ENCODE measurements at regions not wholly inside any gene's neighbourhood (a gene's known extent, or its start where the extent isn't known, plus 50 kb on each side); places are given as distances from the start of the nearest gene placed in this dataset.
A peak's percentile ranks its signal among the peaks of the same experiment; 100 is the strongest.

DNA sequence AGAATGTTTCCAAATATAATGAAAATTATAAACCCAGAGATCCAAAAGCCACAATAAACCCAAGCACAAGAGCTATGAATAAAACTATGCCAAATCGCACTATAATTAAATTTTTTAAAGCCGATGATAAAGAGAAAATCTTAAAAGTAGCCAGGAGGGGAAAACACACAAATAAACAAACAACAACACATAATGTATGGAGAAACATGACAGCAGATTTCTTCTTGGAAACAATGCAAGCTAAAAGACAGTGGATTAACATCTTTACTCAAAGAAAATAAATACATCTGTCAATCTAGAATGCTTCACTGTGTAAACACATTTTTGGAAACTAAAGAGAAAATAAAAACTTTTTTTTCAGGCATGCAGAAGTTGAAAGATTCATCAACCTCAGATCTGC is 53.0 kb upstream of the SMOX start:
- no peak for DNase-seq (ENCODE audit: extremely low spot score, insufficient read length, low read depth)
- no peak for FAIRE-seq

DNA sequence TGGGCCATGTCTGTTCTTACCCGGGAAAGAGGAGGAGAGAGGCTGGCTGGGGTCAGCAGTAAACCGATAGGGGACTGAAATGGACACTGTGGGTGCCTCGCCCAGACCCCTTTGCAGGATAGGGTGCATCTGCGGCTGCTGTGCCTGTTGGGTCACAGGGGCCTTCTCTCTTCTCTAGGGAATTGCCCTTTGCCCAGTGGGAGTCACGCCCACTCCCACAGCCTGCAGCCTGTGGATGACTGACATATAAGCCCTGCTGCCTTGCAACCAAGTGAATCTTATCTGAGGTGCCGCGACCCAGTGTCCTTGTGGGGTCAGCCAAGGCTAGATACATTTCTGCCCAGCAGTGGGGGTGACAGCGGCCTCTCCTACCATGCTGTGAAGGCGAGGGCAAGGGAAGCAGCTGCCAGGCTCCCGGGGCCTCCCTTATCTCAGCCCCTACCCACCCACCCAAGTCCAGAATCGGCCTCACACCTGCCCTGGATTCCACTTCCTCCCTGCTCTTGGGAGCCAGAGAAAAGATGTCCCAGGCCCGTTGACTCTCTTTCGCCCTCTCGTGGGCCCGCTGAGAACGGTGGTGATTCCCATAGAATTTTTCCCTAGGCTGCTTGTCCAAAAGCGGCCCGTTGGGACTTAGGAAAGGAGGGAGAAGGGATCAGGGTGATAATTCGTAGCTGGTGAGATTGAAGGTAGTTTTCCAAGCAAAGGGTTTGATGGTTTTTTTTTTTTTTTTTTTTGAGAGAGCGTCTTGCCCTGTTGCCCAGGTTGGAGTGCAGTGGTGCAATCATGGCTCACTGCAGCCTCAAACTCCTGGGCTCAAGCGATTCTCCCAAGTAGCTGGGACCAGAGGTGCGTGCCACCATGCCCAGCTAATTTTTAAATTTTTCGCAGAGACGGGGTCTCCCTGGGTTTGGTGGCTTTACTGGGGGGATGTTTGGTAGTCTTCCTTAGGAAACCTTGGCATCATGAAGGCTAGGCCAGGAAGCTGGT is 56.8 kb upstream of the SMOX start:
- FAIRE-seq: peak; percentile 36
- no peak for DNase-seq (ENCODE audit: extremely low spot score, insufficient read length, low read depth)

DNA sequence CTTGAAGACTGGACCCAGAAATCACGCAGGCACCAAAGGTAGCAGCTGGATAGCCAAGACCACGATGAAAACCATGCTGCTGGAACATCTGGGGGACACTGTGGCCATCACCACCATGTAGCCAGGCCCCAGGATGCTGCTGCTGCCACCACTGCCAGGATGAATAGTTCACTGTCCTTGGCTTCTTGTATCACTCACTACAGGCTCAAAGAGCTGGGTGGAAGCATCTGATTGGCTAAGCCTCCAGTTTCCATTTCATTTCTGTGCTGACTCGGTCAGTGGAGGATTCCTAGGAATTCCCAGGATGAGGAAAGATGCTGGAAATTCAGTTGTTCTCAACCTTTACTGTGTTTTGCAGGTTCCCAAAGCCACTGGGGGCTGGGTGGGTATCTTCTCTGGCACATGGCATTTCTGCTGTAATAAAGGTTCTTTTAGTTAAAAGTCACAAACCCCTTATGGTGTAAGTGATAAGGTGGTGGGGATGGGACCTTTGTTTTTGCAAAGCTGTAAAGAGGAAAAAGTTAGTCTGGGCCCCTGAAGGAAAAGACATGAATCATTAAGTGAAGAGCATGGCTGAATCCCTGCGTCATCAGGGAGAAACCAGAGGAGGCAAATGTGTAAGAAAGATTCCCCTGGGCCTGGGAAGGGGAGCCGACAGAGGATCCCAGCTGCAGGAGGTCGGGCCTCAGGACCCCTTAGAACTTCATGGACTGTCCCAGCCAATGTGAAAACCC is 57.7 kb upstream of the SMOX start:
- FAIRE-seq (no peak), DNase-seq (ENCODE audit: extremely low spot score, insufficient read length, low read depth) (no peak)

DNA sequence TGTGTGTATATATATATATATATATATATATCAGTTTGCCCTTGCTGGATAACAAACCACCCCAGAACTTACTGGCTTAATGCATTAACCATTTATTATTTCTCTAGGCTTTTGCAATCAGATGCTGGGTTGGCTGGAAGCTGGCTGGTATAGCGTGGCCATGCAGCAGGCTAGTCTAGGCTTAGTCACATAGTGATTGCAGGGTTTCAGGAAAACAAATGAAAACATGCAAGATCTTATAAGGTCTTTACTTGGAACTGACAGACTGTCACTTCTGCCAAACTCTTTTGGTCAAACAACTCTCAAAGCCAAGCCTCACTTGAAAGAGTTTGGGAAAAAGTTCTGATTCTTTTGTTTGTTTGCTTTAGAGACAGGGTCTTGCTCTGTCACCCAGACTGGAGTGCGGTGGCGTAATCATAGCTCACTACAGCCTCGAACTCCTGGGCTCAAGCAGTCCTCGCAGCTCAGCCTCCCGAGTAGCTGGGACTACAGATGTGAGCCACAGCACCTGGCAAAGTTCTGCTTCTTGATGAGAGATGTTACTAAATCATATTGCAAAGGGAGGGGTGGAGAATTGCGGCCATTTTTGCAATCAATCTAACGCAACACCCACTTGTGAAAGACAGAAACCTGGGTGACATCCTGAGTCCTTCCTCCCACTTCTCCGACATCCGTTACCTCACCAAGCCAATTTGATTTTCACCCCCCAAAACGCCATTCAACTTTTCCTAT is 58.7 kb upstream of the SMOX start:
- no peak for DNase-seq (ENCODE audit: extremely low spot score, insufficient read length, low read depth)
- no peak for FAIRE-seq

DNA sequence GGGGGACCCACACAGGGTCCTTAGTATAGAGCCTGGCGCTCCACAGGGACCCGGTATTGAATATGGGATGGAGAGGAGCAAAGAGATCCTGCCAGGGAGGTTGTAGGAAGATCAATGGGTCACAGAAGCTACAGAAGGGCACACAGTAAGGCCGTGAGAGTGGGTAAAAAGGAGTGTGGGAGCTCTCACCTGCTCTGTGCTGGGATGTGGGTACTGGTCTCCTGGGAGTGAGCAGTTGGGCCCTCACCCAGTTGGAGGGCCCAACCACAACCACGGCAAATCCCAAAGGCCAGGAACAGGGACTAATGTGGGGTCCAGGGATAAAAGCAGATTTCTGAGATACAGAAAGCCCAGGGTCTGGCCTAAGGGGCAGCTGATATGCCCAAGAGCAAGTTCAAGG is 59.9 kb upstream of the SMOX start:
- FAIRE-seq: no peak
- DNase-seq (ENCODE audit: extremely low spot score, insufficient read length, low read depth): no peak

DNA sequence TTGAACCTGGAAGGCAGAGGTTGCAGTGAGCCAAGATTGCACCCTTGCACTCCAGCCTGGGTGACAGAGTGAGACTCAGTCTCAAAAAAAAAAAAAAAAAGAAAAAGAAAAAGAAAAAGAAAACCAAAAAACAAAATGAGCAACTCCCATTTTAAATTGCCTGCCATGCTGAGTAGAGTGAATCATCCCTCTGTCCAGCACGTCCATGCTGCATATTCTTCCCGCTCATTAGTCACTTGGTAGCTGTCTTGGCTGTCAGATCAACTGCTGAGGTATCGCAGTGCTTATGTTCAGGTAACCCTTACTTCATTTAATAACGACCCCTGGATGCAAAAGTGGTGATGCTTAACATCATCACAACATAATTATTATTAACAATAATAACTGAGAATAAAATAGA is 60.7 kb upstream of the SMOX start:
- no peak for DNase-seq (ENCODE audit: extremely low spot score, insufficient read length, low read depth)
- no peak for FAIRE-seq

GRCh38 chr20:4086771-4087687 is 61.6 kb upstream of the SMOX start:
- DNase-seq (ENCODE audit: extremely low spot score, insufficient read length, low read depth) (no peak), FAIRE-seq (no peak)

DNA sequence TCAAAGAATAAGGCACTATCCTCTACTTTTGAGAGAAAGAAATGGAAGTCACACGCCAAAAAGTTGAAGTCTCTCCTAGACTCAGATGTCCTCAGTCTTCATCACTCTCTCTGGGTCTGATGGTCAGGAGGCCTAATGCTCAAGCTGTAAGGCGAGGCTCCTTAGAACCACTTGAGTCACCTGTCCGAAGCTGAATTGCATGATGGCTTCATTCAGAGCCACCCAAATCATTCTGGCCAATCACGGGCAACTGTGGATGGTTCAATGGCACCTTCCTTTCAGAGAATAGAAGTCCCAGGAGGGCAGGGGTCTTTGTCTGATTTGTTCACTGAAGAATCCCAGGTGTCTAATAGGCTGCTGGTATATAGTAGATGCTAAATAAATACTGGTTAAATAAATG is 63.9 kb upstream of the SMOX start:
- FAIRE-seq (no peak), DNase-seq (ENCODE audit: extremely low spot score, insufficient read length, low read depth) (no peak)

DNA sequence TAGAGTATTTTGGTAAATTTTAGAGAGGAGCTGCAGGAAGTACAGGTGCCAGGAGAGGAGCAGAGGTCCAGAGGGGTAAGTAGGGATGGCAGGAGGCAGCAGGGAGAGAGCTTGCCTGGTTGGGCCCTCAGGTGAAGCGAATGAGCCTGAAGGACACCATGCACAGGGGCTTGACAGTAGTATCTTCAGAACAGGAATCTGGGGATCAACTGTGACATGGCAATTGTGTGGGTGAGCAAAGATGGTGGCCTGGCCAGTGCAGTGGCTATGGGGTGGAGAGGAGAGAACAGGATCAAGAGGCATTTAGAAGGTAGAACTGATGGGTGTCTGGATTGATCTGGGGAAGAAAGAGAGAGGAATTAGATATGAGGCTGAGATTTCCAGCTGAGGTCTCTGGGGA is 64.5 kb upstream of the SMOX start:
- FAIRE-seq: no peak
- no peak for DNase-seq (ENCODE audit: extremely low spot score, insufficient read length, low read depth)

GRCh38 chr20:4083098-4083865 is 65.3 kb upstream of the SMOX start:
- no peak for FAIRE-seq

GRCh38 chr20:4082406-4083097 is 66.1 kb upstream of the SMOX start:
- no peak for DNase-seq (ENCODE audit: extremely low spot score, insufficient read length, low read depth)
- peak; percentile 73 for FAIRE-seq

More at GRCh38 chr20:4083098-4083865, 65.3 kb upstream of the SMOX start:
- DNase-seq (ENCODE audit: extremely low spot score, insufficient read length, low read depth): no peak

DNA sequence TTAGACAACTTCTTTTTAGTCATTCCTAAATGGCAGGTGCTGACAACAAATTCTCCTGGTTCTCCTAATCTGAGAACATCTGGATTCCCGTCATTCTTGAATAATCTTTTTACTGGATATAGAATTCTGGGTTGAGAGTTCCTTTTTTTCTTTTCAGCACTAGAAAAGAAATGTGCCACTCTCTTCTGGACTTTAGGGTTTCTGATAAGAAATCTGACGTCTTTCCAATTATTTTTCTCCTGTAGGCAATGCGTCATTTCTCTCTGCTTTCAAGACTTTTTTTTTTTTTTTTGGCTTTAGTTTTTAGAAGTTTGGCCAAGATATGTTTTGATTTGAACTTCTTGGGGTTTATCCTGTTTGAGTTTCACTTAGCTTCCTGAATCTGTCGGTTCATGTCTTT is 66.1 kb upstream of the RNF24 start:
- DNase-seq (ENCODE audit: extremely low spot score, insufficient read length, low read depth) (no peak), FAIRE-seq (no peak)

DNA sequence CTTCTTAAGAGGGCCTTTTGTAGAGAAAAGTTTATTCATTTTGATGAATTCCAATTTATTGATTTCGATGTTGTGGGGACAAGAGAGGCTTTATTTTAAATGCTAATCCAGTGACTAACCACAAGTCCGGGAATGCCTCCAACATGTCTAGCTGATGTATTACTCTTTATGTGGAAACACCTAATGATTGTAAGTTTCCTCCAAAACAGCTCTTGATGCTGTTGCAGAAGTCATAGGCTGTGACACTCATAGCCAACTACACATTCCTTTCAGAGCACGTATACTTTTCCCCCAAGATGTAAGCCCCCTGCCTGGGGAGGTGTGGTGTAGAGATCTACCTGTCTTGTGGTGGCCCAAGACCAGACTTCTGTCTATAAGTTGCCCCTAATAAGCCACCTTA is 61.3 kb upstream of the RNF24 start:
- DNase-seq (ENCODE audit: extremely low spot score, insufficient read length, low read depth): no peak
- FAIRE-seq: no peak

- DNase-seq (ENCODE audit: extremely low spot score, insufficient read length, low read depth) (no peak), FAIRE-seq (no peak)
Measured at GRCh38 chr20:4076033-4076432, 60.7 kb upstream of the RNF24 start.

GRCh38 chr20:4074877-4075455 is 59.6 kb upstream of the RNF24 start:
- DNase-seq (ENCODE audit: extremely low spot score, insufficient read length, low read depth): no peak
- no peak for FAIRE-seq

GRCh38 chr20:4073852-4074741 is 58.7 kb upstream of the RNF24 start:
- DNase-seq (ENCODE audit: extremely low spot score, insufficient read length, low read depth): no peak
- FAIRE-seq: no peak

GRCh38 chr20:4071178-4071693 is 55.9 kb upstream of the RNF24 start:
- FAIRE-seq (no peak), DNase-seq (ENCODE audit: extremely low spot score, insufficient read length, low read depth) (no peak)
